Prostate gland (tissue), 2 donors: ENCODE measurements at regions not wholly inside any gene's neighbourhood (a gene's known extent, or its start where the extent isn't known, plus 50 kb on each side); places are given as distances from the start of the nearest gene placed in this dataset.

Experiments
- CTCF ChIP-seq, 4 experiments: fragments of 200-600 bp in 2 of 4; fragments of 450-650 bp in 2 of 4; sonication (generic) in 2 of 4; IDR thresholded peaks; 1 replicate in 3 of 4; 2 replicates in 1 of 4; pipeline ENCODE4 v1.5.1; 2016 to 2019; ENCODE audit warnings: antibody characterized with exemption in 4 of 4, mild to moderate bottlenecking in 2 of 4, moderate library complexity in 2 of 4
- POLR2A ChIP-seq: fragments of 450-650 bp; IDR thresholded peaks from one replicate; pipeline ENCODE4 v1.6.1; 2016; ENCODE audit warnings: antibody characterized with exemption, mild to moderate bottlenecking
- POLR2AphosphoS5 ChIP-seq: sonication (generic); formaldehyde crosslinking; IDR thresholded peaks from one replicate; pipeline ENCODE4 v1.6.1; 2017; ENCODE audit warnings: antibody characterized with exemption

GRCh38 chr2:6043238-6043637 lies 351.1 kb downstream of the SOX11 start:
- TF ChIP-seq CTCF (IDR thresholded peaks at IDR 0.05) = no peak
- TF ChIP-seq POLR2A = no peak
- TF ChIP-seq POLR2AphosphoS5 = no peak
